GM18909 (cell line): ENCODE measurements at regions not wholly inside any gene's neighbourhood (a gene's known extent, or its start where the extent isn't known, plus 50 kb on each side); places are given as distances from the start of the nearest gene placed in this dataset.

Experiments
- ATAC-seq: cut with Tn5 transposase; IDR thresholded peaks from one replicate; pipeline ENCODE4 v1.9.1; 2021; ENCODE audit warnings: mild to moderate bottlenecking; ENCODE audit not compliant: unreplicated experiment, poor library complexity

- no peak for ATAC-seq
Measured at GRCh38 chr9:130780865-130781504, 54.1 kb upstream of the ABL1 start.

- ATAC-seq, result no peak
Measured at GRCh38 chr9:130781569-130781968, 53.5 kb upstream of the ABL1 start.

GRCh38 chr9:130782886-130783530 is 52.0 kb upstream of the ABL1 start:
- no peak for ATAC-seq

- ATAC-seq, result no peak
Measured at GRCh38 chr9:130785053-130785452, 50.0 kb upstream of the ABL1 start.
